ENCODE measurements at regions not wholly inside any gene's neighbourhood (a gene's known extent, or its start where the extent isn't known, plus 50 kb on each side); places are given as distances from the start of the nearest gene placed in this dataset.

GRCh38 chr1:36728846-36729245 lies 246.1 kb upstream of the CSF3R start:
- H3K9me3 ChIP-seq: no peaks in the 10 kb centered on the region

DNA sequence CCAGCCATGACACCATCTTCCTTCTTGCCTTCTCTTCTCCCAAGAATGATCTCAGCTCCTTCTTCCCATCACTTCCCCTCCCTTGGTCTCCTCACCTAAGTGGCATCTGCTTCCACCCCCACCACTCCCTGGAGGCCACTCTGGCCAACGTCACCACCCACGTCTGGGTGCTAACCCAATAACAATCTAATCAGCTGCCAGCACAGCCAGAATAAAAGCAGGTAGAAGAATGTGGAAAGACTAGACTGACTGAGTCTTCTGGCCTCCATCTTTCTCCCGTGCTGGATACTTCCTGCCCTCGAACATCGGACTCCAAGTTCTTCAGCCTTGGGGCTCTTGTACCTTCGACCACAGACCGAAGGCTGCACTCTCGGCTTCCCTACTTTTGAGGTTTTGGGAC lies 245.3 kb upstream of the CSF3R start:
- WGBS, 4 donors: 75 to 87% (median 81%) methylated on average over 8 of the region's 8 CpGs
- no peaks in the 10 kb centered on the region for H3K9me3 ChIP-seq
- intact Hi-C loops (cut with DNase I): no loop called here
- H3K36me3 ChIP-seq: no peaks in the 10 kb centered on the region
- no peak for ATAC-seq
- H3K27ac ChIP-seq: no peak overlapping the region
- peaks cover 0 to 35% (median 0%) of the 10 kb centered on the region in 9 donors for H3K27me3 ChIP-seq
- no peak for DNase-seq
- H3K4me3 ChIP-seq: no peak overlapping the region
- peaks cover 0 to 6% (median 0%) of the 10 kb centered on the region in 12 donors for H3K4me1 ChIP-seq
- no peak for TF ChIP-seq POLR2A (IDR thresholded peaks at IDR 0.05)
- TF ChIP-seq, protein P1, sequence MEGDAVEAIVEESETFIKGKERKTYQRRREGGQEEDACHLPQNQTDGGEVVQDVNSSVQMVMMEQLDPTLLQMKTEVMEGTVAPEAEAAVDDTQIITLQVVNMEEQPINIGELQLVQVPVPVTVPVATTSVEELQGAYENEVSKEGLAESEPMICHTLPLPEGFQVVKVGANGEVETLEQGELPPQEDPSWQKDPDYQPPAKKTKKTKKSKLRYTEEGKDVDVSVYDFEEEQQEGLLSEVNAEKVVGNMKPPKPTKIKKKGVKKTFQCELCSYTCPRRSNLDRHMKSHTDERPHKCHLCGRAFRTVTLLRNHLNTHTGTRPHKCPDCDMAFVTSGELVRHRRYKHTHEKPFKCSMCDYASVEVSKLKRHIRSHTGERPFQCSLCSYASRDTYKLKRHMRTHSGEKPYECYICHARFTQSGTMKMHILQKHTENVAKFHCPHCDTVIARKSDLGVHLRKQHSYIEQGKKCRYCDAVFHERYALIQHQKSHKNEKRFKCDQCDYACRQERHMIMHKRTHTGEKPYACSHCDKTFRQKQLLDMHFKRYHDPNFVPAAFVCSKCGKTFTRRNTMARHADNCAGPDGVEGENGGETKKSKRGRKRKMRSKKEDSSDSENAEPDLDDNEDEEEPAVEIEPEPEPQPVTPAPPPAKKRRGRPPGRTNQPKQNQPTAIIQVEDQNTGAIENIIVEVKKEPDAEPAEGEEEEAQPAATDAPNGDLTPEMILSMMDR (IDR thresholded peaks at IDR 0.05): no peak

More at GRCh38 chr1:36728846-36729245, 246.1 kb upstream of the CSF3R start:
- no peak for DNase-seq
- ATAC-seq: no peak
- TF ChIP-seq, protein P1 (IDR thresholded peaks at IDR 0.05): no peak
- TF ChIP-seq POLR2A (IDR thresholded peaks at IDR 0.05): no peak
- H3K27me3 ChIP-seq: peaks cover 0 to 41% (median 0%) of the 10 kb centered on the region in 9 donors
- no peak overlapping the region for H3K4me3 ChIP-seq
- H3K4me1 ChIP-seq: peaks cover 0 to 6% (median 0%) of the 10 kb centered on the region in 12 donors
- WGBS, 4 donors: 41 to 58% (median 49%) methylated on average over 6 of the region's 6 CpGs
- no peak overlapping the region for H3K27ac ChIP-seq
- no peaks in the 10 kb centered on the region for H3K36me3 ChIP-seq
- intact Hi-C loops (cut with DNase I): no loop called here

GRCh38 chr1:36725151-36725550 lies 242.4 kb upstream of the CSF3R start:
- Histone ChIP-seq H3K27me3 (peaks cover 0 to 30% (median 7%) of the 10 kb centered on the region in 9 donors), H3K9me3 (no peaks in the 10 kb centered on the region), H3K36me3 (no peaks in the 10 kb centered on the region), H3K27ac (no peak overlapping the region), H3K4me3 (no peak overlapping the region), H3K4me1 (peaks cover 0 to 6% (median 0%) of the 10 kb centered on the region in 12 donors)
- DNase-seq: no peak
- ATAC-seq: no peak
- WGBS, 4 donors: 73 to 86% (median 85%) methylated on average over 3 of the region's 3 CpGs
- TF ChIP-seq, protein P1 (IDR thresholded peaks at IDR 0.05): no peak
- TF ChIP-seq POLR2A (IDR thresholded peaks at IDR 0.05): no peak
- intact Hi-C loops (cut with DNase I): no loop called here

GRCh38 chr1:36723813-36724212 lies 241.1 kb upstream of the CSF3R start:
- 47 to 56% (median 49%) methylated on average over 1 of the region's 1 CpG for WGBS, 4 donors
- H3K4me3 ChIP-seq: no peak overlapping the region
- intact Hi-C loops (cut with DNase I): no loop called here
- H3K4me1 ChIP-seq: no peaks in the 10 kb centered on the region
- DNase-seq (no peak), ATAC-seq (no peak)
- no peaks in the 10 kb centered on the region for H3K36me3 ChIP-seq
- no peaks in the 10 kb centered on the region for H3K9me3 ChIP-seq
- no peak overlapping the region for H3K27ac ChIP-seq
- H3K27me3 ChIP-seq: peaks cover 0 to 33% (median 11%) of the 10 kb centered on the region in 9 donors
- TF ChIP-seq, protein P1 (IDR thresholded peaks at IDR 0.05): no peak
- TF ChIP-seq POLR2A (IDR thresholded peaks at IDR 0.05): no peak

Data from heart left ventricle (tissue), 16 donors.